WTC11 (cell line): ENCODE measurements at regions not wholly inside any gene's neighbourhood (a gene's known extent, or its start where the extent isn't known, plus 50 kb on each side); places are given as distances from the start of the nearest gene placed in this dataset.

Experiments
- ZNF263 ChIP-seq: sonication (generic); formaldehyde crosslinking; IDR thresholded peaks from 2 replicates; pipeline ENCODE4 v1.8.1; 2022; ENCODE audit warnings: low read depth, mild to moderate bottlenecking, moderate library complexity, missing genetic modification reagents
- TF ChIP-seq, protein P1 (sequence below): fragments of 200-600 bp; IDR thresholded peaks from 2 replicates; pipeline ENCODE4 v1.8.0; 2022; ENCODE audit warnings: antibody characterized with exemption

DNA sequence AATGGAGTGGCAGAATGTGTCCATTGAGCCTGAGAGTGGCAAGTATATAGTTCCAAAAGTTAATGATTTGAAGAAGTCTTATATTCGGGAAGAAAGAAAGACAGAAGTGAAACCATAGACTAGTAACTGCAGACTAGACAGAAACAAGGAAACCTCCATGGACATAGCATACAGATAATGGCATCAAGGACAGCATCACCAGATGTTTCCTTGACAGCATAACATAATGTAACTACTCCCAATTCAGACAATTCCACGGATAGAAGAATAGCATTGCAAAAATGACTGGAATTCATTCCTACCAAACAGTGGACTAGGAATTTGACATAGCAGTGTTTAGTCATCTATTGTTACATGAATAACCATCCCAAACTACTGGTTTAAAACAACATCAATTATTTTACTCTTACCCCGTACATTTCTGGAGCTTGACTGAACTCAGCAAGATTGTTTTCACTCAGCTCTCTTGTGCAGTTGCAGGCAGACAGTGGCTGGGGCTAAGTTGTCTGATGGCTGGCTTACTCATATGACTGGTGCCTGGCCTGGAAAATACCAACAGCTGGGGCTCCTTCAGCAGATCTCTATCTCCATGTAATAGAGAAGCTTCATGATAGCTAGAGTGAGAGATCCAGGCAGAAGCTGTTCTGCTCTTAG lies 109.7 kb upstream of the GADL1 start:
- TF ChIP-seq, protein P1, sequence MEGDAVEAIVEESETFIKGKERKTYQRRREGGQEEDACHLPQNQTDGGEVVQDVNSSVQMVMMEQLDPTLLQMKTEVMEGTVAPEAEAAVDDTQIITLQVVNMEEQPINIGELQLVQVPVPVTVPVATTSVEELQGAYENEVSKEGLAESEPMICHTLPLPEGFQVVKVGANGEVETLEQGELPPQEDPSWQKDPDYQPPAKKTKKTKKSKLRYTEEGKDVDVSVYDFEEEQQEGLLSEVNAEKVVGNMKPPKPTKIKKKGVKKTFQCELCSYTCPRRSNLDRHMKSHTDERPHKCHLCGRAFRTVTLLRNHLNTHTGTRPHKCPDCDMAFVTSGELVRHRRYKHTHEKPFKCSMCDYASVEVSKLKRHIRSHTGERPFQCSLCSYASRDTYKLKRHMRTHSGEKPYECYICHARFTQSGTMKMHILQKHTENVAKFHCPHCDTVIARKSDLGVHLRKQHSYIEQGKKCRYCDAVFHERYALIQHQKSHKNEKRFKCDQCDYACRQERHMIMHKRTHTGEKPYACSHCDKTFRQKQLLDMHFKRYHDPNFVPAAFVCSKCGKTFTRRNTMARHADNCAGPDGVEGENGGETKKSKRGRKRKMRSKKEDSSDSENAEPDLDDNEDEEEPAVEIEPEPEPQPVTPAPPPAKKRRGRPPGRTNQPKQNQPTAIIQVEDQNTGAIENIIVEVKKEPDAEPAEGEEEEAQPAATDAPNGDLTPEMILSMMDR: no peak
- no peak for TF ChIP-seq ZNF263 (CRISPR knock-in tag)
